H1 (cell line): ENCODE measurements at regions not wholly inside any gene's neighbourhood (a gene's known extent, or its start where the extent isn't known, plus 50 kb on each side); places are given as distances from the start of the nearest gene placed in this dataset.

ENCODE experiments used
- CTCF ChIA-PET: fragments of 300-600 bp; sonication (Branson Sonifier 250); formaldehyde crosslinking; loops from one replicate; lab custom pipeline; 2021; ENCODE audit not compliant: partially characterized antibody; lab: Charles Lee
- POLR2A ChIA-PET: fragments of 300-600 bp; sonication (Branson Sonifier 250); formaldehyde crosslinking; loops from one replicate; lab custom pipeline; 2021; ENCODE audit warnings: inconsistent platforms; ENCODE audit not compliant: partially characterized antibody; lab: Charles Lee
- DNase-seq, 2 experiments: peaks; one replicate each; pipeline versions ENCODE4 v3.0.0 to v3.0.0-alpha.2; 2010 to 2022; ENCODE audit warnings: low spot score in 2 of 2, low read depth in 1 of 2, mixed read lengths in 1 of 2
- FAIRE-seq: peaks from 2 replicates; lab custom pipeline; 2011; peaks lifted over from hg19 to GRCh38; lab: Jason Lieb, UNC
- H2AFZ ChIP-seq: 2 replicates; pipeline ENCODE4 v1.8.1; 2012; ENCODE audit warnings: low read length, inconsistent platforms
- H2AK5ac ChIP-seq: 2 replicates; pipeline ENCODE4 v1.6.1; 2013; ENCODE audit warnings: low read depth, low read length
- H2BK120ac ChIP-seq: replicated peaks from 2 replicates; pipeline ENCODE3; 2013; ENCODE audit warnings: low read depth, low read length, inconsistent platforms
- H2BK12ac ChIP-seq: 2 replicates; pipeline ENCODE4 v1.6.1; 2013; ENCODE audit warnings: low read depth, low read length
- H2BK15ac ChIP-seq: 2 replicates; pipeline ENCODE4 v1.6.1; 2013; ENCODE audit warnings: low read length
- H2BK20ac ChIP-seq: 2 replicates; pipeline ENCODE4 v1.6.1; 2013; ENCODE audit warnings: low read length
- H2BK5ac ChIP-seq: 2 replicates; pipeline ENCODE4 v1.6.1; 2013; ENCODE audit warnings: low read depth, low read length
- H3K14ac ChIP-seq: 2 replicates; pipeline ENCODE4 v1.6.1; 2013; ENCODE audit warnings: inconsistent platforms; ENCODE audit not compliant: insufficient read length
- H3K18ac ChIP-seq: 2 replicates; pipeline ENCODE4 v1.6.1; 2013; ENCODE audit warnings: low read length; ENCODE audit errors: extremely low read depth
- H3K23ac ChIP-seq: 2 replicates; pipeline ENCODE4 v1.6.1; 2013; ENCODE audit warnings: inconsistent platforms; ENCODE audit not compliant: insufficient read length
- H3K23me2 ChIP-seq: 2 replicates; pipeline ENCODE4 v1.6.1; 2013; ENCODE audit warnings: low read depth, low read length
- H3K27ac ChIP-seq: 2 replicates; pipeline ENCODE4 v1.6.1; 2011; ENCODE audit warnings: low read depth, low read length, inconsistent platforms
- H3K27me3 ChIP-seq, 4 experiments: replicated peaks in 1 of 4; 1 replicate in 1 of 4; 2 replicates in 3 of 4; pipeline versions ENCODE4 v1.6.1 to v1.8.1; 2011 to 2013; ENCODE audit warnings: low read length in 3 of 4, mild to moderate bottlenecking in 3 of 4, inconsistent platforms in 2 of 4, mixed read lengths in 2 of 4, moderate library complexity in 1 of 4; ENCODE audit not compliant: control insufficient read depth in 3 of 4, insufficient read depth in 3 of 4; ENCODE audit errors: extremely low read depth in 1 of 4
- H3K36me3 ChIP-seq, 4 experiments: 2 replicates each; pipeline versions ENCODE4 v1.6.1 to v1.8.1; 2011 to 2013; ENCODE audit warnings: mild to moderate bottlenecking in 4 of 4, low read length in 3 of 4, moderate library complexity in 2 of 4, control low read depth in 1 of 4, inconsistent platforms in 1 of 4; ENCODE audit not compliant: insufficient read depth in 4 of 4, control insufficient read depth in 2 of 4
- H3K4ac ChIP-seq: replicated peaks from 2 replicates; pipeline ENCODE3; 2013; ENCODE audit warnings: low read length, low read depth, mixed read lengths, inconsistent platforms; ENCODE audit not compliant: insufficient read length
- H3K4me1 ChIP-seq, 4 experiments: replicated peaks in 1 of 4; 1 replicate in 1 of 4; 2 replicates in 3 of 4; pipeline versions ENCODE4 v1.6.1 to v1.8.1; 2011 to 2013; ENCODE audit warnings: low read length in 3 of 4, inconsistent platforms in 2 of 4, mixed read lengths in 1 of 4; ENCODE audit not compliant: insufficient read depth in 4 of 4, control insufficient read depth in 3 of 4
- H3K4me2 ChIP-seq, 2 experiments: 2 replicates each; pipeline versions ENCODE4 v1.6.1 to v1.8.1; 2011 to 2013; ENCODE audit warnings: low read depth in 2 of 2, low read length in 2 of 2, control low read depth in 1 of 2, inconsistent platforms in 1 of 2, mild to moderate bottlenecking in 1 of 2; ENCODE audit not compliant: insufficient read depth in 1 of 2
- H3K4me3 ChIP-seq, 4 experiments: fragments of 200-600, 300-600 bp in 1 of 4; sonication (generic), shearing (Covaris generic), sonication (Bioruptor Twin) in 1 of 4; 2 replicates each; pipeline versions ENCODE4 v1.5.1 to v1.8.1; 2011 to 2016; ENCODE audit warnings: low read length in 4 of 4, low read depth in 3 of 4, control low read depth in 2 of 4, inconsistent platforms in 2 of 4, mild to moderate bottlenecking in 2 of 4, mixed read lengths in 1 of 4, moderate library complexity in 1 of 4; ENCODE audit not compliant: insufficient read depth in 2 of 4; ENCODE audit errors: extremely low read depth in 1 of 4
- H3K56ac ChIP-seq: replicated peaks from 2 replicates; pipeline ENCODE3; 2013; ENCODE audit warnings: low read depth, mild to moderate bottlenecking, mixed read lengths, low read length, inconsistent platforms; ENCODE audit not compliant: insufficient read length
- H3K79me1 ChIP-seq: 2 replicates; pipeline ENCODE4 v1.6.1; 2013; ENCODE audit warnings: low read depth, low read length, control low read depth
- H3K79me2 ChIP-seq, 2 experiments: 2 replicates each; pipeline versions ENCODE4 v1.6.1 to v1.8.1; 2012 to 2013; ENCODE audit warnings: low read length in 2 of 2, mild to moderate bottlenecking in 2 of 2, inconsistent platforms in 1 of 2; ENCODE audit not compliant: insufficient read depth in 2 of 2, control insufficient read depth in 1 of 2
- H3K9ac ChIP-seq, 4 experiments: replicated peaks in 1 of 4; 1 replicate in 1 of 4; 2 replicates in 3 of 4; pipeline versions ENCODE4 v1.6.1 to v1.8.1; 2011 to 2013; ENCODE audit warnings: low read depth in 3 of 4, low read length in 3 of 4, control low read depth in 2 of 4, mild to moderate bottlenecking in 2 of 4, moderate library complexity in 2 of 4, inconsistent platforms in 1 of 4; ENCODE audit errors: extremely low read depth in 1 of 4
- H3K9me3 ChIP-seq, 2 experiments: 2 replicates each; pipeline versions ENCODE4 v1.6.1 to v1.8.1; 2012 to 2013; ENCODE audit warnings: mild to moderate bottlenecking in 2 of 2, moderate library complexity in 2 of 2, control low read depth in 1 of 2, inconsistent platforms in 1 of 2, low read depth in 1 of 2, low read length in 1 of 2, mixed read lengths in 1 of 2; ENCODE audit not compliant: insufficient read depth in 2 of 2
- H4K20me1 ChIP-seq, 2 experiments: replicated peaks in 1 of 2; 2 replicates each; pipeline versions ENCODE3 to v1.8.1; 2011 to 2013; ENCODE audit warnings: inconsistent platforms in 2 of 2, low read length in 2 of 2, mild to moderate bottlenecking in 1 of 2; ENCODE audit not compliant: insufficient read depth in 2 of 2, control insufficient read depth in 1 of 2
- H4K5ac ChIP-seq: 2 replicates; pipeline ENCODE4 v1.6.1; 2013; ENCODE audit warnings: low read length, low read depth, mixed read lengths, inconsistent platforms; ENCODE audit not compliant: insufficient read length
- H4K8ac ChIP-seq: 2 replicates; pipeline ENCODE4 v1.8.0; 2013; ENCODE audit warnings: mild to moderate bottlenecking, moderate library complexity, low read length, inconsistent platforms; ENCODE audit not compliant: insufficient read depth; ENCODE audit errors: extremely low read depth
- H4K91ac ChIP-seq: replicated peaks from 2 replicates; pipeline ENCODE3; 2013; ENCODE audit warnings: low read length, mixed read lengths, inconsistent platforms; ENCODE audit not compliant: insufficient read length
- ATF2 ChIP-seq: IDR thresholded peaks from 2 replicates; pipeline ENCODE4 v1.6.1; 2012; ENCODE audit warnings: low read length, inconsistent platforms
- CBX8 ChIP-seq: fragments of 300-800, 300-1000 bp; sonication (generic); IDR thresholded peaks from 2 replicates; pipeline ENCODE4 v1.7.1; 2016; ENCODE audit warnings: low read depth, low read length, borderline replicate concordance
- CTCF ChIP-seq, 3 experiments: IDR thresholded peaks; 1 replicate in 2 of 3; 2 replicates in 1 of 3; pipeline versions ENCODE4 v1.5.1 to v1.6.1; 2011; ENCODE audit warnings: low read length in 3 of 3, mild to moderate bottlenecking in 3 of 3, inconsistent platforms in 2 of 3, low read depth in 1 of 3, moderate library complexity in 1 of 3; ENCODE audit not compliant: insufficient read depth in 1 of 3; ENCODE audit errors: control extremely low read depth in 1 of 3
- E2F6 ChIP-seq: IDR thresholded peaks from 2 replicates; pipeline ENCODE4 v1.6.1; 2012; ENCODE audit warnings: inconsistent platforms
- SIX5 ChIP-seq: IDR thresholded peaks from 2 replicates; pipeline ENCODE4 v1.6.1; 2011; ENCODE audit warnings: mild to moderate bottlenecking, low read depth, low read length
- ZNF274 ChIP-seq: IDR thresholded peaks from 2 replicates; pipeline ENCODE4 v1.7.0; 2012; ENCODE audit warnings: low read length, borderline replicate concordance; ENCODE audit errors: extremely low read depth
- WGBS, 2 experiments: shearing (Covaris generic) in 1 of 2; methylation state at CpG; one replicate each; pipeline versions ENCODE4 v1.1.6 to v1.1.7; 2013 to 2015; ENCODE audit warnings: low lambda C conversion rate in 2 of 2, mixed read lengths in 2 of 2, inconsistent platforms in 1 of 2, low coverage in 1 of 2, missing lambda C conversion rate in 1 of 2; ENCODE audit not compliant: insufficient replicate concordance in 2 of 2, insufficient coverage in 1 of 2, insufficient read length in 1 of 2; ENCODE audit errors: extremely low coverage in 1 of 2, missing lambda C conversion rate in 1 of 2; 5-methylcytosine and 5-hydroxymethylcytosine counted together

- no peak overlapping the region for H2BK20ac ChIP-seq
- no peaks in the 10 kb centered on the region for H3K79me1 ChIP-seq
- no peak overlapping the region for H3K4ac ChIP-seq
- FAIRE-seq: no peak
- no peaks in the 10 kb centered on the region for H3K9me3 ChIP-seq
- H2BK120ac ChIP-seq: no peak overlapping the region
- no peak overlapping the region for H3K14ac ChIP-seq
- no peak overlapping the region for H3K9ac ChIP-seq
- no peak overlapping the region for H2AK5ac ChIP-seq
- H3K4me2 ChIP-seq: no peak overlapping the region
- H3K79me2 ChIP-seq: no peaks in the 10 kb centered on the region
- POLR2A ChIA-PET: no interaction called here
- no peak overlapping the region for H2BK5ac ChIP-seq
- no peak overlapping the region for H3K4me3 ChIP-seq
- 88% methylated on average over 5 of the region's 5 CpGs; no CpG with 5 or more reads in 1 of the 2 experiments for WGBS, 2 experiments
- no peak overlapping the region for H3K23ac ChIP-seq
- no peak overlapping the region for H3K27ac ChIP-seq
- H4K91ac ChIP-seq: no peak overlapping the region
- H3K4me1 ChIP-seq: no peaks in the 10 kb centered on the region
- no peak overlapping the region for H3K18ac ChIP-seq
- H4K8ac ChIP-seq: no peak overlapping the region
- no peaks in the 10 kb centered on the region for H3K23me2 ChIP-seq
- no peaks in the 10 kb centered on the region for H4K20me1 ChIP-seq
- no peaks in the 10 kb centered on the region for H3K36me3 ChIP-seq
- H4K5ac ChIP-seq: no peak overlapping the region
- TF ChIP-seq CTCF (IDR thresholded peaks at IDR 0.05; ENCODE audit: control extremely low read depth in 1 of 3, insufficient read depth in 1 of 3, low read depth in 1 of 3, low read length in 3 of 3): no peak
- no peak for TF ChIP-seq ZNF274
- TF ChIP-seq E2F6: no peak
- TF ChIP-seq SIX5: no peak
- TF ChIP-seq CBX8: no peak
- TF ChIP-seq ATF2: no peak
- H2BK15ac ChIP-seq: no peak overlapping the region
- DNase-seq: no peak
- no peak overlapping the region for H3K56ac ChIP-seq
- peaks cover 0 to 1% (median 0%) of the 10 kb centered on the region in 4 experiments; a peak in 1 of 7 replicates for H3K27me3 ChIP-seq
- no peak overlapping the region for H2BK12ac ChIP-seq
- CTCF ChIA-PET: interaction anchor here (0.6 to 1.9 kb wide), 5 partner anchors 26 to 1637 kb away, joined by 3 to 5 read pairs (median 3); no protein-coding TSS in a partner anchor
- H2AFZ ChIP-seq: no peak overlapping the region
These were observed 115.5 kb upstream of the C2CD4B start for GRCh38 chr15:62280625-62281024.
